Endodermal cell (in vitro differentiated cells): ENCODE measurements at regions not wholly inside any gene's neighbourhood (a gene's known extent, or its start where the extent isn't known, plus 50 kb on each side); places are given as distances from the start of the nearest gene placed in this dataset.
"Not testable (repeated sequence)": the region's sequence is repeated elsewhere in the genome, so short reads cannot be mapped to it uniquely, and the experiment has no call there.

Source experiments
- DNase-seq: peaks from one replicate; pipeline ENCODE4 v3.0.0-alpha.2; 2017
- H3K27ac ChIP-seq: 2 replicates; pipeline ENCODE4 v1.5.1; 2013; ENCODE audit warnings: mild to moderate bottlenecking, low read depth, low read length, moderate library complexity
- H3K27me3 ChIP-seq: 2 replicates; pipeline ENCODE4 v1.6.1; 2013; ENCODE audit warnings: mild to moderate bottlenecking, low read length, moderate library complexity; ENCODE audit not compliant: insufficient read depth, control insufficient read depth, poor library complexity, severe bottlenecking
- H3K36me3 ChIP-seq: 2 replicates; pipeline ENCODE4 v1.7.0; 2013; ENCODE audit warnings: mild to moderate bottlenecking, low read length, moderate library complexity; ENCODE audit not compliant: control insufficient read depth, insufficient read depth
- H3K4me1 ChIP-seq: one replicate; pipeline ENCODE4 v1.7.0; 2013; ENCODE audit warnings: low read length; ENCODE audit not compliant: control insufficient read depth, insufficient read depth
- H3K4me3 ChIP-seq: 2 replicates; pipeline ENCODE4 v1.5.1; 2013; ENCODE audit warnings: mild to moderate bottlenecking, low read length, moderate library complexity
- H3K9ac ChIP-seq: 2 replicates; pipeline ENCODE4 v1.6.1; 2013; ENCODE audit warnings: mild to moderate bottlenecking, low read length, moderate library complexity; ENCODE audit not compliant: poor library complexity, severe bottlenecking; ENCODE audit errors: extremely low read depth
- H3K9me3 ChIP-seq: 2 replicates; pipeline ENCODE4 v1.6.1; 2013; ENCODE audit warnings: mild to moderate bottlenecking, low read length, moderate library complexity; ENCODE audit not compliant: control insufficient read depth
- H3K27ac Mint-ChIP-seq: 2 replicates; pipeline ENCODE4 v1.8.0; 2020; ENCODE audit warnings: mixed read lengths
- H3K27me3 Mint-ChIP-seq: 2 replicates; pipeline ENCODE4 v1.8.0; 2021; ENCODE audit warnings: mild to moderate bottlenecking, mixed read lengths; ENCODE audit not compliant: insufficient read depth
- H3K36me3 Mint-ChIP-seq: 2 replicates; pipeline ENCODE4 v1.8.0; 2020; ENCODE audit warnings: low read depth, mixed read lengths
- H3K4me1 Mint-ChIP-seq: 2 replicates; pipeline ENCODE4 v1.8.0; 2020; ENCODE audit warnings: mixed read lengths
- H3K4me3 Mint-ChIP-seq: 2 replicates; pipeline ENCODE4 v1.8.0; 2020; ENCODE audit warnings: mild to moderate bottlenecking, moderate library complexity, mixed read lengths
- H3K9me3 Mint-ChIP-seq: 2 replicates; pipeline ENCODE4 v1.8.0; 2020; ENCODE audit warnings: mild to moderate bottlenecking, mixed read lengths
- WGBS, 2 experiments: methylation state at CpG; one replicate each; pipeline versions ENCODE4 v1.1.5 to v1.1.7; 2013; ENCODE audit warnings: missing lambda C conversion rate in 2 of 2, mixed read lengths in 1 of 2; ENCODE audit not compliant: insufficient coverage in 1 of 2, insufficient read length in 1 of 2; 5-methylcytosine and 5-hydroxymethylcytosine counted together
- TF ChIP-seq, protein P1 (sequence below): fragments of 200-600 bp; sonication (generic); conservative IDR thresholded peaks from 2 replicates; pipeline ENCODE4 v1.5.0; 2021; ENCODE audit warnings: antibody characterized with exemption, mild to moderate bottlenecking

DNA sequence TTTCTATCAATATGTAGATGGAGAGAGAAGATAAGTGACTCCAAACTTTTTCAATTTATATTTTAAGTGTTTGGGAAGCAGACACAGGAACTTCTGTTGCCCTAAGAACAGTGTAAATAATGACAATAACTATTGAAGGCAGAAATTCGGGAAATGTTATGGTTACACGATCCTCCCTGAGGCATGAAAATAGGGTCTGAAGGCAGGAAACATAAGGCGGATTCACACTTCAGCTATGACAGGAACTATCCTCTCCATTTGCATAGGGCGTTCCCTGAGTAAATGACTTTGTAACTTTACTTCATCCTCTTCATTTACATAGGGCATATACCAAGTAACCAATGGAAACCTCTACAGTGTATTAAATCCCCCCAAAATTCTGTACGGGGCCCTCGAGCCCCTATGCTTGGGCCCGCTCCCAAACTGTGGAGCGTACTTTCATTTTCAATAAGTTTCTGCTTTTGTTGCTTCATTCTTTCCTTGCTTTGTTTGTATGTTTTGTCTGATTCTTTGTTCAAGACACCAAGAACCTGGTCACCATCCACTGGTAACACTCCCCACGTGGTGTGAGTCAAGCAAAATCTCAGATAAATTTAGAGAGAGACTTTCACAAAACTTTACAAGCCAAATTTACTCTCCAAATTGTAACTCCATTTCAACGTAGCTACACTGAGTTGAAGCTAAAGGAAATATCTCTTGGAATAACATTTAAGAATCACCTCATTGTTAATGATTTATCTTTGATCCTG, 2504.3 kb downstream of the ARAP2 start:
- WGBS, 2 experiments: 90 to 95% methylated on average over 6 to 10 of the region's 10 CpGs
- Histone ChIP-seq H3K36me3 (no peaks in the 10 kb centered on the region), H3K27ac (no peak overlapping the region), H3K9me3 (peaks cover 8% of the 10 kb centered on the region), H3K4me3 (no peak overlapping the region), H3K9ac (no peak overlapping the region), H3K27me3 (no peaks in the 10 kb centered on the region), H3K4me1 (no peaks in the 10 kb centered on the region)
- Mint-ChIP-seq H3K36me3 (no peaks in the 10 kb centered on the region), H3K4me1 (peaks cover 1% of the 10 kb centered on the region), H3K27ac (no peak overlapping the region), H3K9me3 (peaks cover 10% of the 10 kb centered on the region), H3K27me3 (no peaks in the 10 kb centered on the region), H3K4me3 (no peak overlapping the region)
- DNase-seq: no peak
- TF ChIP-seq, protein P1, sequence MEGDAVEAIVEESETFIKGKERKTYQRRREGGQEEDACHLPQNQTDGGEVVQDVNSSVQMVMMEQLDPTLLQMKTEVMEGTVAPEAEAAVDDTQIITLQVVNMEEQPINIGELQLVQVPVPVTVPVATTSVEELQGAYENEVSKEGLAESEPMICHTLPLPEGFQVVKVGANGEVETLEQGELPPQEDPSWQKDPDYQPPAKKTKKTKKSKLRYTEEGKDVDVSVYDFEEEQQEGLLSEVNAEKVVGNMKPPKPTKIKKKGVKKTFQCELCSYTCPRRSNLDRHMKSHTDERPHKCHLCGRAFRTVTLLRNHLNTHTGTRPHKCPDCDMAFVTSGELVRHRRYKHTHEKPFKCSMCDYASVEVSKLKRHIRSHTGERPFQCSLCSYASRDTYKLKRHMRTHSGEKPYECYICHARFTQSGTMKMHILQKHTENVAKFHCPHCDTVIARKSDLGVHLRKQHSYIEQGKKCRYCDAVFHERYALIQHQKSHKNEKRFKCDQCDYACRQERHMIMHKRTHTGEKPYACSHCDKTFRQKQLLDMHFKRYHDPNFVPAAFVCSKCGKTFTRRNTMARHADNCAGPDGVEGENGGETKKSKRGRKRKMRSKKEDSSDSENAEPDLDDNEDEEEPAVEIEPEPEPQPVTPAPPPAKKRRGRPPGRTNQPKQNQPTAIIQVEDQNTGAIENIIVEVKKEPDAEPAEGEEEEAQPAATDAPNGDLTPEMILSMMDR: no peak

DNA sequence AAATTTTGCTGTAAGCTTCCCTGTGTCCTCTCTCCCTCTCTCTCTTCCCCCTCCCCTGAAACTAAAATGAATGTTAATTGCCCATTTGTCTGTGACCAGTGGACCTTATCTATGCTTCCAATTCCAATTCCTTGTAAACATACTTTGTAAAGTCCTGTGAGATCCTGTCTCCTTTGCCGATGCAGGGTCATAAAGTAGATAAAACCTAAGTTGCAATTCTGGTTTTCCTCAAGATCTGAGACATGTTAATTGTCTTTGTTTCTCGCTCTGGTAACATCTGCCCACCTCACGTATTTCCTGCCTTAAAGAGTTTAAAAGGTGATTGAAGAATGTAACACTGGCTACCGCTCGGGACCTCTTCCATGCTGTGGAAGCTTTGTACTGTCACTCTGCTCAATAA, 2503.4 kb downstream of the ARAP2 start:
- not testable (repeated sequence) for DNase-seq, H3K27ac Mint-ChIP-seq, H3K27me3 Mint-ChIP-seq, H3K4me1 ChIP-seq, H3K4me1 Mint-ChIP-seq, H3K4me3 Mint-ChIP-seq, H3K27me3 ChIP-seq, H3K27ac ChIP-seq, H3K9ac ChIP-seq, H3K36me3 Mint-ChIP-seq, H3K4me3 ChIP-seq, H3K36me3 ChIP-seq, H3K9me3 ChIP-seq
- WGBS, 2 experiments: 91 to 96% methylated on average over 4 to 5 of the region's 5 CpGs
- H3K9me3 Mint-ChIP-seq: peaks cover 10% of the 10 kb centered on the region

DNA sequence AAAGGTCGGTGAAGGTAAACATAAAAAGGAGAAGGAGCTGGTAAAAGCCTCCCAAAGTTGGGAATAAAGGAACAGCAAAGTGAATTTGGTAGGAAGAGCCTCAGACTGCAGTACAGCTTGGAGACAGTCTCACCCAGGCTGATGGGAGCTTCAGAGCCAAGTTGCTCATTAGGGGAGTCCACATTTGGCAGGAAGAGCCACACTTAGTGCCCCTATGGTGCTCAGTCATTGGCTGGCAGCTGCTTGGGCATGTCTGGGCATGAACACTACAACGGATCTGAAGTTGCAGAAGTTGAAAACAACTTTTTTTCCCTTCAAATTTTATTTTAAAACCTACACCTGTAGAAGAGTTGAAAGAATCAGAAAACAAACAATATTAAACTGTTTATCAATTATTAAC, 2497.3 kb downstream of the ARAP2 start:
- no peaks in the 10 kb centered on the region for H3K4me1 ChIP-seq
- TF ChIP-seq, protein P1: no peak
- H3K4me3 ChIP-seq: no peak overlapping the region
- 94 to 100% methylated on average over 1 to 2 of the region's 2 CpGs for WGBS, 2 experiments
- H3K27ac Mint-ChIP-seq: no peak overlapping the region
- H3K27ac ChIP-seq: no peak overlapping the region
- peaks cover 4% of the 10 kb centered on the region for H3K9me3 ChIP-seq
- H3K9ac ChIP-seq: no peak overlapping the region
- no peaks in the 10 kb centered on the region for H3K27me3 Mint-ChIP-seq
- no peaks in the 10 kb centered on the region for H3K36me3 Mint-ChIP-seq
- H3K4me3 Mint-ChIP-seq: no peak overlapping the region
- no peak for DNase-seq
- peaks cover 10% of the 10 kb centered on the region for H3K9me3 Mint-ChIP-seq
- H3K4me1 Mint-ChIP-seq: no peaks in the 10 kb centered on the region
- no peaks in the 10 kb centered on the region for H3K36me3 ChIP-seq
- no peaks in the 10 kb centered on the region for H3K27me3 ChIP-seq

DNA sequence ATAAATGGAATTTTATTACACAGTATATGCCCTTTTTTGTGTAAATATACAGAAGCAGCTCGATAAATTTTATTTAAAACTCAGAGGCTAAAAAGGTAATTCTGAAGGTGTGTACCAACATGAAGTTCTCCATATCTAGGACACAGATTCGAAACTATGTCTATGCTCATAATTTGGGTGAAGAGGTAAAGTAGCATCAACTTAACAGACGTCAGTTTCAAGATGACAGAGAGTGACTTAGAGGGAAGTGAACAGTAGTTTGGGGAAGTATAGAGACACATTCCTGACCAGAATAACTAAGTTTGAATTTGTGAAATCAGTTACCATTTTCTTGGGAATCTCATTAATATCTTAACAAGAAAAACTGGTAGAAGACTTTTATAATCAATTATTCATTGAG, 2493.3 kb downstream of the ARAP2 start:
- Mint-ChIP-seq H3K4me3 (no peak overlapping the region), H3K4me1 (no peaks in the 10 kb centered on the region), H3K9me3 (no peaks in the 10 kb centered on the region), H3K27me3 (no peaks in the 10 kb centered on the region), H3K27ac (no peak overlapping the region), H3K36me3 (no peaks in the 10 kb centered on the region)
- no peak overlapping the region for H3K4me3 ChIP-seq
- H3K27ac ChIP-seq: no peak overlapping the region
- H3K27me3 ChIP-seq: no peaks in the 10 kb centered on the region
- no peaks in the 10 kb centered on the region for H3K4me1 ChIP-seq
- DNase-seq: no peak
- no peak overlapping the region for H3K9ac ChIP-seq
- H3K9me3 ChIP-seq: no peaks in the 10 kb centered on the region
- no peaks in the 10 kb centered on the region for H3K36me3 ChIP-seq
- TF ChIP-seq, protein P1: no peak
- WGBS, 2 experiments: 88 to 94% methylated on average over 2 to 3 of the region's 3 CpGs
